NCI-H69 (cell line): ENCODE measurements at regions not wholly inside any gene's neighbourhood (a gene's known extent, or its start where the extent isn't known, plus 50 kb on each side); places are given as distances from the start of the nearest gene placed in this dataset.

Source experiments
- DNase-seq: peaks from one replicate; lab custom pipeline; 2025; lab: John Stamatoyannopoulos, UW

DNA sequence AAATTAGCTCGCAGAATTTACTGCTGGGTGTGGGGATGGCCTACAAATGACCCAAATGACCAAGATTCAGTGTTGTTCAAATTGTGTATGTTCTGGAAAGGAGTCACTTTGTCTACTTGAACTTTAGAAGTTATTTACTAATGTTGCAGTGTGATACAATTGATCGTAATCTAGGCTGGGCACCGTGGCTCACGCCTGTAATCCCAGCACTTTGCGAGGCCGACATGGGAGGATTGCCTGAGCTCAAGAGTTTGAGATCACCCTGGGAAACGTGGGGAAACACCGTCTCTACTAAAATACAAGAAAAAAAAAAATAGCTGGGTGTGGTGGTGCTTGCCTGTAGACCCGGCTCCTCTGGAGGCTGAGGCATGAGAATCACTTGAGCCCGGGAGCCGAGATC is 57.6 kb upstream of the TMPRSS2 start:
- no peak for DNase-seq

DNA sequence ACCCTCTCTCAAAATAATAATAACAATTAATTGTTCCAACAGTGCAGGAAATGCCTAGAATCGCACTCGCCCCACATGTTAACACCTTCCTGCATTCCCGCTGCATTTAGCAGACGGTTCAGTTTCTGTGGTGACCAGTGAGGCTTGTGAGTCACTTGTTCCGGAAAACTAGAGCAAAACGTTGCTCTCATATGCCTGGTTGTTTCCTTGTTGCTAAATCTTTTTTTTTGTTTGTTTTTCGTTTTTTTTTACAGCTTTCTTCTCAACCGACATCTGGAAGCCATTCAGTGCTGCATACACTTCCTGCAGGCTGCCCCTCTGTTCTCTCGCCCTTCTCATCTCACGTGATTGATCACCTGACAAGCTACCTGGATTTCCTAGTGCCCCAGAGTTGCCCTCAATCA is 56.9 kb upstream of the TMPRSS2 start:
- no peak for DNase-seq

DNA sequence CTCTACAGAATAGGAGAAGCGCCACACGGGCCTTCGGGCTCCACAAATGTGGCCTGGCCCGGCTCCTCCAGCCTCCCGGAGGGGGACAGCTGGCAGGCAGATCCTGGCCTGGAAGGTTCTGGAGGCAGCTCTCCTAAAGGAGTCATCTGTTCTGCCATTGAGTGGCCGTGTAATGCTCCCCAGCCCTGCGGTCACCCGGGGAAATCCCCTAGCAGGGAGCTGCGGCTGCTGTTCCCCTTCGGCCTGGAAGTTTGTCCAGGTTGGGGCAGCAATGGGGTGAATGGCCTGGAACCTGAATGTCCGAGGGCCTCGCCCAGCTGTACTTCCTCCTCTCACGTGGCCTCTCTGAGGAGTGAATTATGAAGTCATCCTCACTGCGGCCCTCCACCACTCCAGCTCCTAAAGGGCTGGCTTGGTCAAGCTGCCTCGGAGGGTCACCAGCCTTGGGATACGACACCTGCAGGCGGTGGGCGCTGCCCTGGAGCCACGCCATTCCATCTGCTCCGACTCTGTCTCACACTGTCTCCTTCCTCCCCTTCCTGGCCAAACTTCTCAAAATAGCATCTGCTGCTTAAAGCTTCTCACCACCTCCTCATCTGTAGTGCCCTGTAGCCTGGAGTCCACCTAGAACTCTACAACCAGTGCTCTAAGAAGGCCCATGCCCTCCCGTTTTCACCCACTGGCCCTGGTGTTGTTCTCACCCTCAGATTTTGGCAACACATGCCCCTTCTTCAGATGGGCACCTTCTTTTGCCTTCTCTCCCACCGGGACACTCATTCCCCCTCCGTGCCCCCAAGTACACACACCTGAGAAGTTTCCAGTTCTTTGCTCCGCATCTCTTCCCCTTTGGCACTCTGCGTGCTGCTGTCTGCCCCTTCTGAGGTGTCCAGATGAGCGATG is 54.4 kb upstream of the TMPRSS2 start:
- DNase-seq: no peak

DNA sequence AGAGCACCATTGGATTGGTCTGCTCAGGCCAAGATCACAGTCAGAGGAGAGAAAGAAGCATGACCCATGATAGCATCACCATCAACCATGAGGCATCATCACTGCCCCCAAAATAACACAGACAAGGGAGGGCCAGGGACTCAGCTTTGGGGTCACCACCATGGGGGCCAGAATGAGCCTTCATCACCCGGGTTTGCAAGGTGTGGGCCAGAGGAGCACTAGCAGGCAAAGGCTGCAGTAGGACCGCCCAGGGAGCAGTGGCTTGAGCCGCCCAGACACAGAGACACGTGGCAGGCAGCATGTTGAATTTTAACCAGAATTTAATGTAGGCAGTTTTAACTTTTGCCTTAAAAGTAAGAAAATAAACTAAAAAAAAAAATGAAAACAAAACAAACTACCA is 53.7 kb upstream of the TMPRSS2 start:
- no peak for DNase-seq

DNA sequence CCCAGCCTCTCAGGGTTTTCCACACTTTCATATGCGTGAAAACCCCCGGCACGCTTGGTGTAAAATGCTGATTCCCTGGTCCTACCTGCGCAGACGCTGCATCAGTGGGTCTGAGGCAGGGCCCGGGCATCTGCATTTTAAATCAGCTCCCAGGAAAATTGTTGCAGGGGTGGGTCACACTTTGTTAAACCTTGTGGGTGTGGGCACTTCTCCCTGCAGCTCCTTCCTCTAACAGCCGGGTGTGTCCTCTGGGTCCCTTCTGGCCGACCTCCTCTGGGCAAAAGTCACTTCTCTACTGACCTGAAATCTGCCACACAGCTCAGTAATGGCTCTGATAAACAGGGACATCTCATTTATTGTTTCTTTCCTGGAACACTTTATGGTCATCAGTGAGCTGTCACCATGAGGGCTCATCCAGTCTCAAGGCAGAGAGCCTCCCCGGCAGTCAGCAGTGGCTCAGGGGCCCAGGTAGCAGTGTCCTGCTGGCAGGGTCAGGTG is 52.8 kb upstream of the TMPRSS2 start:
- DNase-seq: no peak

DNA sequence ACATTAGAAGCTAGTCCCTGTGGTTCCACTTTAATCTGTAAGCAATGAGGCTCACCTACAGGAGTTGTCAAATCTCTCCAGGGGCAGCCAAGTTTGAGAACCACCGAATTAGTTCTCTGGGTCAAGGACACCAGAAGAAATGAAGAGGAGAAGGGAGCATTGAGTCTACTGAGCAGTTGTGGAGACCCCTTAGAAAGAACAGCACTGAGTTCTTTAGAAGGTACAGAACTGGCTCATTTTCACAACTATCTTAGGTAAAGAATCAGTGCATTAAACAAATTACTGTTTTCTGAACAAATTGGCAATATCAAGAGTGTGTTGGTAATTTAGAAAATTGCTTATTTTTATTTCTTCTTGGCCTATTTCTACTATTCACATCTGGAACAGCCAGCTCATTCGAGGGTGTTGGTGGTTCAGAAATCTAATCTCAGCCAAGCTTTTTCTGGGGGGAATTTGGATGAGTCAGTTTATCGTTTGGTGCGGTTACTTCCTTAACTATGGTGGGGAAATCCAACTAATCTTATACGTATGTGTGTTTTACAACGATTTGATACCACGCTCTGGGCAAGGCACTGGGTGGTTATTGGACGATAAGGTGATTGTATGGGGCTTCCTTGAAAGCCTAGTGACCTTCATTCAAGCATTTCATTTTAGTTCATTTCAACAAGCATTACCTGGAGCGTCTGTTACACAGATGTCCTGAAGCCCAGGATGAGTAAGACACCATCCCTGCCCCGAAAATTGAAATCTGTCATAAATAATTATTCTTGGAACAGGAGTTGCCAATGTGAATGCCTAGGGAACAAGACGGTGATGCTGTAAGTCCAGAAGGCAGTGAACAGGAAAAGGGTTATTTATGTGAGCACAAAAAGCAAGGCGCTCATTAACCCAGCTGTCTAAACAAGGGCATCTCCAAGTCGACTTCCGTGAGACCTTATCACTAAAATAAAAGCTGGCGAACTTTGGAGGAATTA is 52.0 kb upstream of the TMPRSS2 start:
- peak; percentile 22 for DNase-seq

DNA sequence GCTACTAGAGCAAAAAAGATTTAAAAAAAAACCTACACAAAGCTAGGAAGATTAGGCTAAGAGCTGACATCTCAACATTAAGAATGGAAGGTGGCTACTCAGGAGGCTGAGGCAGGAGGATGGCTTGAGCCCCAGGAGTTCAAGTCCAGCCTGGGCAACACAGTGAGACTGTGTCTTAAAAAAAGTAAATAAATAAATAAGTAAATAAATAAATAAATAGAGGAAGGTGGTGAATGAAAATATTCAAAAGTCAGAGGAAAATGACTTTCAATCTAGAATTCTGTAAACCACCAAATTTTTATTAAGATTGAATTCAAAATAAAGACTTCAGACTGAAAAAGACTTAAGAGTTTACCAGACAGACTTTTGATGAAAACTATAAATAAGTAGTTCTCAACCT is 50.9 kb upstream of the TMPRSS2 start:
- no peak for DNase-seq

DNA sequence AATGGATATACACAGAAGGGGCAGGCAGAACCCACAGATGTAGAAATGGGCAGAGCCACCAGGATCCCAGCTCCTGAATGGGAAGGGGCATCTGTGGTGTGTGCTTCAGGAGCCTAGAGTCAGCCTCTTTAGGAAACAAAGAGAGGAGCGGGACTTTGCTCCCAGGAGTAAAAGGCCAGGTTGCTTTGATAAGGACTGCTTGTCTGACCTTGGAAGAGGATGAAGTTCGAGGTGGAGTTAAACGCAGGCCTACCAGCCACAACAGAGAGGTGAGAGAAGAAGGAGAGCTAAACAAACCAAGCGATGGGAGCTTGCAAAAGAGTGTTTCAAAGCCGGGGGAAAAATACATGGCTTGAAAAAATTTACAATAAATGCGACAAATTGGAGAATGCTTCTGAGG is 49.9 kb upstream of the TMPRSS2 start:
- no peak for DNase-seq
